Fibroblast of pulmonary artery (primary cell): ENCODE measurements at regions not wholly inside any gene's neighbourhood (a gene's known extent, or its start where the extent isn't known, plus 50 kb on each side); places are given as distances from the start of the nearest gene placed in this dataset.

ENCODE experiments used
- DNase-seq: peaks from one replicate; pipeline ENCODE4 v3.0.0-alpha.2; 2010; ENCODE audit warnings: low read depth
- H3K4me3 ChIP-seq: replicated peaks from 2 replicates; pipeline ENCODE4 v1.5.1; 2011; ENCODE audit warnings: low read depth, mild to moderate bottlenecking, control low read depth, low read length, moderate library complexity
- CTCF ChIP-seq: IDR thresholded peaks from 2 replicates; pipeline ENCODE4 v1.5.1; 2011; ENCODE audit warnings: mild to moderate bottlenecking, control low read depth, low read length, inconsistent platforms; ENCODE audit errors: missing control alignments

- no peak for TF ChIP-seq CTCF
- DNase-seq, result no peak
- H3K4me3 ChIP-seq, result no peak overlapping the region
Measured at GRCh38 chr14:86373886-86374285, 843.9 kb downstream of the FLRT2 start.

- no peak for TF ChIP-seq CTCF
- H3K4me3 ChIP-seq, result no peak overlapping the region
- DNase-seq, result no peak
Measured at GRCh38 chr14:86372402-86372801, 842.5 kb downstream of the FLRT2 start.

- TF ChIP-seq CTCF, result no peak
- DNase-seq, result no peak
- H3K4me3 ChIP-seq, result no peak overlapping the region
Measured at GRCh38 chr14:86364634-86365033, 834.7 kb downstream of the FLRT2 start.

- no peak for DNase-seq
- TF ChIP-seq CTCF, result no peak
- H3K4me3 ChIP-seq, result no peak overlapping the region
Measured at GRCh38 chr14:86363576-86363975, 833.6 kb downstream of the FLRT2 start.

GRCh38 chr14:86363047-86363446 lies 833.1 kb downstream of the FLRT2 start:
- no peak for TF ChIP-seq CTCF
- no peak overlapping the region for H3K4me3 ChIP-seq
- no peak for DNase-seq

GRCh38 chr14:86357876-86358275 lies 827.9 kb downstream of the FLRT2 start:
- DNase-seq, result no peak
- no peak for TF ChIP-seq CTCF
- H3K4me3 ChIP-seq, result no peak overlapping the region

- H3K4me3 ChIP-seq, result no peak overlapping the region
- TF ChIP-seq CTCF, result no peak
- no peak for DNase-seq
Measured at GRCh38 chr14:86357119-86357518, 827.2 kb downstream of the FLRT2 start.
